ENCODE measurements at regions not wholly inside any gene's neighbourhood (a gene's known extent, or its start where the extent isn't known, plus 50 kb on each side); places are given as distances from the start of the nearest gene placed in this dataset.

DNA sequence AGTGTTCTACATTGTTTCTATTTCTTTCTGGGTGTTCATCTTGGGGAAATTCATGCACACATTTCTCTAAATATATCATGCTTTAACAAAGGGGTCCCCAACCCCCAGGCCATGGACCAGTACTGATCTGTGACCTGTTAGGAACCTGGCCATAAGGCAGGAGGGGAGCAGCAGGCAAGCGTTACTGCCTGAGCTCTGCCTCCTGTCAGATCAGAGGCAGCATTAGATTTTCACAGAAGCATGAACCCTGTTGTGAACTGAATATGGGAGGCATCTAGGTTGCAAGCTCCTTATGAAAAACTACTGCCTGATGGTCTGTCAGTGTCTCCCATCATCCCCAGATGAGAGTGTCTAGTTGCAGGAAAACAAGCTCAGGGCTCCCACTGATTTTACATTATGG is 270.0 kb downstream of the AGTPBP1 start:
- in situ Hi-C loops (cut with MboI; ENCODE audit: low sequenced_read_pairs) (no loop called here), intact Hi-C loops (cut with micrococcal nuclease) (no loop called here), dilution Hi-C loops (cut with HindIII; ENCODE audit: low sequenced_read_pairs, unreplicated experiment) (no loop called here)
- Histone ChIP-seq H3K79me1 (ENCODE audit: low read depth in 1 of 2, low read length in 2 of 2) (no peaks in the 10 kb centered on the region), H4K8ac (ENCODE audit: low read depth in 2 of 2, low read length in 2 of 2) (no peak overlapping the region), H3K9me3 (ENCODE audit: control insufficient read depth, insufficient read depth, low read length) (peaks cover 7% of the 10 kb centered on the region), H3K18ac (ENCODE audit: low read depth, low read length) (no peak overlapping the region), H4K20me1 (ENCODE audit: insufficient read depth, low read length) (no peaks in the 10 kb centered on the region), H3K9me1 (ENCODE audit: insufficient read depth, low read length) (no peaks in the 10 kb centered on the region), H2BK20ac (ENCODE audit: low read depth, low read length) (no peak overlapping the region), H2AK9ac (replicated peaks; ENCODE audit: low read depth, low read length, poor library complexity) (no peak overlapping the region), H2BK15ac (ENCODE audit: low read depth, low read length) (no peak overlapping the region), H3K14ac (replicated peaks; ENCODE audit: low read depth, low read length) (no peak overlapping the region), H3K4me1 (ENCODE audit: control insufficient read depth, insufficient read depth, low read length) (no peaks in the 10 kb centered on the region), H3K4ac (ENCODE audit: low read depth, low read length) (no peak overlapping the region), H2AFZ (replicated peaks; ENCODE audit: low read length, poor library complexity) (no peak overlapping the region), H2BK120ac (ENCODE audit: low read depth, low read length) (no peak overlapping the region), H3K23ac (ENCODE audit: low read depth, low read length) (no peak overlapping the region), H3K56ac (ENCODE audit: extremely low read depth, insufficient read depth, low read length) (no peak overlapping the region), H3K4me2 (ENCODE audit: low read depth, low read length) (no peak overlapping the region), H3K27ac (ENCODE audit: insufficient read depth, low read length) (no peak overlapping the region), H3K27me3 (ENCODE audit: control insufficient read depth, insufficient read depth, low read length) (no peaks in the 10 kb centered on the region), H2AK5ac (ENCODE audit: low read depth, low read length) (no peak overlapping the region), H4K91ac (ENCODE audit: insufficient read depth, low read depth, low read length) (no peak overlapping the region), H3K9ac (ENCODE audit: low read depth, low read length) (no peak overlapping the region), H3K4me3 (ENCODE audit: insufficient read depth, low read depth, low read length) (no peak overlapping the region), H3K36me3 (ENCODE audit: control insufficient read depth, insufficient read depth, low read length) (no peaks in the 10 kb centered on the region), H2BK5ac (ENCODE audit: low read depth, low read length, poor library complexity, severe bottlenecking) (no peak overlapping the region), H4K5ac (ENCODE audit: low read depth, low read length) (no peak overlapping the region)
- TF ChIP-seq NFE2L2 (IDR thresholded peaks at IDR 0.05; ENCODE audit: low read depth, low read length) (no peak), POLR2A (IDR thresholded peaks at IDR 0.05; ENCODE audit: low read depth, low read length) (no peak), CHD1 (IDR thresholded peaks at IDR 0.05; ENCODE audit: low read depth, low read length) (no peak), RAD21 (IDR thresholded peaks at IDR 0.05; ENCODE audit: low read length) (no peak), BHLHE40 (IDR thresholded peaks at IDR 0.05; ENCODE audit: low read depth, low read length) (no peak), MAZ (IDR thresholded peaks at IDR 0.05; ENCODE audit: borderline replicate concordance, low read depth, low read length) (no peak), CEBPB (IDR thresholded peaks at IDR 0.05; ENCODE audit: low read depth, low read length) (no peak), MAFK (IDR thresholded peaks at IDR 0.05; ENCODE audit: low read depth, low read length) (no peak), MXI1 (IDR thresholded peaks at IDR 0.05; ENCODE audit: borderline replicate concordance, low read depth, low read length) (no peak), SMC3 (IDR thresholded peaks at IDR 0.05; ENCODE audit: low read depth, low read length) (no peak), RCOR1 (IDR thresholded peaks at IDR 0.05; ENCODE audit: insufficient replicate concordance, low read length) (no peak)
- TF ChIP-seq, protein P1, sequence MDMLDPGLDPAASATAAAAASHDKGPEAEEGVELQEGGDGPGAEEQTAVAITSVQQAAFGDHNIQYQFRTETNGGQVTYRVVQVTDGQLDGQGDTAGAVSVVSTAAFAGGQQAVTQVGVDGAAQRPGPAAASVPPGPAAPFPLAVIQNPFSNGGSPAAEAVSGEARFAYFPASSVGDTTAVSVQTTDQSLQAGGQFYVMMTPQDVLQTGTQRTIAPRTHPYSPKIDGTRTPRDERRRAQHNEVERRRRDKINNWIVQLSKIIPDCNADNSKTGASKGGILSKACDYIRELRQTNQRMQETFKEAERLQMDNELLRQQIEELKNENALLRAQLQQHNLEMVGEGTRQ (IDR thresholded peaks at IDR 0.05; ENCODE audit: low read depth, low read length) = no peak
- no TSS peak for BruUV-seq (replicated peaks)
- no CpG with 5 or more reads among the region's 1 CpG for WGBS, 2 experiments (ENCODE audit: extremely low coverage in 2 of 2, insufficient read length in 1 of 2)
- DNase-seq (no peak), ATAC-seq (ENCODE audit: low read depth) (no peak)
- ChIA-PET POLR2A (ENCODE audit: unreplicated experiment) (no interaction called here), CTCF (no interaction called here)
